Panc1 (cell line): ENCODE measurements at regions not wholly inside any gene's neighbourhood (a gene's known extent, or its start where the extent isn't known, plus 50 kb on each side); places are given as distances from the start of the nearest gene placed in this dataset.

Source experiments
- ATAC-seq: fragments of 200-7000 bp; cut with Tn5 transposase; 2 replicates; pipeline ENCODE4 v1.9.1; 2020; ENCODE audit warnings: mild to moderate bottlenecking, moderate library complexity
- BruUV-seq: library from RNA; stranded (reverse); fragments of 400-500 nt; replicated peaks from 2 replicates; lab custom pipeline; 2021; lab: Mats Ljungman, UMichigan
- CTCF ChIA-PET: fragments of 300-600 bp; sonication (Branson Sonifier 250); formaldehyde crosslinking; loops from one replicate; lab custom pipeline; 2022; ENCODE audit warnings: antibody characterized with exemption; lab: Charles Lee
- POLR2A ChIA-PET: fragments of 300-600 bp; sonication (Branson Sonifier 250); formaldehyde crosslinking; loops from one replicate; lab custom pipeline; 2022; ENCODE audit warnings: antibody characterized with exemption; lab: Charles Lee
- DNase-seq: peaks from one replicate; pipeline ENCODE4 v3.0.0-alpha.2; 2010; ENCODE audit warnings: low read depth, low spot score
- H3K27ac ChIP-seq: 2 replicates; pipeline ENCODE4 v1.5.1; 2011; ENCODE audit warnings: mild to moderate bottlenecking, low read length, inconsistent platforms
- H3K27me3 ChIP-seq: fragments of 200-500 bp; sonication (Bioruptor generic); 2 replicates; pipeline ENCODE4 v1.6.0; 2014; ENCODE audit warnings: low read length, inconsistent platforms; ENCODE audit not compliant: control insufficient read depth, insufficient read depth
- H3K36me3 ChIP-seq: fragments of 200-500 bp; sonication (Bioruptor generic); 2 replicates; pipeline ENCODE4 v1.5.1; 2014; ENCODE audit warnings: inconsistent platforms, mild to moderate bottlenecking, low read length, moderate library complexity; ENCODE audit not compliant: control insufficient read depth, insufficient read depth
- H3K4me1 ChIP-seq: 2 replicates; pipeline ENCODE4 v1.5.1; 2011; ENCODE audit warnings: inconsistent platforms, mild to moderate bottlenecking, low read length, moderate library complexity; ENCODE audit not compliant: control insufficient read depth, insufficient read depth
- H3K4me3 ChIP-seq, 2 experiments: 2 replicates each; pipeline ENCODE4 v1.5.1; 2011 to 2012; ENCODE audit warnings: low read depth in 2 of 2, low read length in 2 of 2, mild to moderate bottlenecking in 2 of 2, inconsistent platforms in 1 of 2, moderate library complexity in 1 of 2
- H3K9me3 ChIP-seq: fragments of 200-500 bp; sonication (Bioruptor generic); 2 replicates; pipeline ENCODE4 v1.5.1; 2014; ENCODE audit warnings: low read depth, mild to moderate bottlenecking, inconsistent platforms, low read length, moderate library complexity; ENCODE audit not compliant: control insufficient read depth, insufficient read depth
- CTCF ChIP-seq: fragments of 450-650 bp; IDR thresholded peaks from 2 replicates; pipeline ENCODE4 v1.5.1; 2017; ENCODE audit warnings: mild to moderate bottlenecking
- POLR2AphosphoS5 ChIP-seq: IDR thresholded peaks from 2 replicates; pipeline ENCODE4 v1.6.1; 2012; ENCODE audit warnings: mild to moderate bottlenecking, low read depth, low read length, moderate library complexity
- REST ChIP-seq, 2 experiments: IDR thresholded peaks; 2 replicates each; pipeline ENCODE4 v1.6.1; 2011 to 2012; ENCODE audit warnings: low read depth in 2 of 2, control low read depth in 1 of 2, low read length in 1 of 2, mild to moderate bottlenecking in 1 of 2, moderate library complexity in 1 of 2; ENCODE audit not compliant: insufficient read depth in 1 of 2
- SIN3A ChIP-seq: IDR thresholded peaks from 2 replicates; pipeline ENCODE4 v1.6.1; 2012; ENCODE audit warnings: low read depth, mild to moderate bottlenecking, low read length, moderate library complexity, borderline replicate concordance; ENCODE audit not compliant: insufficient read depth
- TCF7L2 ChIP-seq: IDR thresholded peaks from 2 replicates; pipeline ENCODE4 v1.6.1; 2011; ENCODE audit warnings: mild to moderate bottlenecking, low read depth, low read length, inconsistent platforms
- in situ Hi-C: cut with HindIII; loops from 2 replicates; pipeline ENCODE4 v1.10.0; 2016; ENCODE audit warnings: low sequenced_read_pairs, low pct_unique_long_range_greater_than_20kb
- intact Hi-C: fragments of 100-400 bp; cut with micrococcal nuclease; formaldehyde crosslinking; loops from one replicate; pipeline ENCODE4 v1.10.0; 2022; ENCODE audit not compliant: unreplicated experiment

- TF ChIP-seq CTCF = no peak
- no peak for TF ChIP-seq SIN3A
- no peak for TF ChIP-seq REST (IDR thresholded peaks at IDR 0.05; ENCODE audit: insufficient read depth in 1 of 2, low read depth in 2 of 2, low read length in 1 of 2)
- TF ChIP-seq TCF7L2 = no peak
- intact Hi-C loops = no loop called here
- H3K4me3 ChIP-seq = no peak overlapping the region
- no peaks in the 10 kb centered on the region for H3K36me3 ChIP-seq
- no peak overlapping the region for H3K27ac ChIP-seq
- POLR2A ChIA-PET = no interaction called here
- in situ Hi-C loops = no loop called here
- CTCF ChIA-PET = no interaction called here
- no TSS peak for BruUV-seq
- no peaks in the 10 kb centered on the region for H3K4me1 ChIP-seq
- no peaks in the 10 kb centered on the region for H3K9me3 ChIP-seq
- ATAC-seq = no peak
- DNase-seq = no peak
- no peaks in the 10 kb centered on the region for H3K27me3 ChIP-seq
Measured at GRCh38 chr3:18580268-18580667, 155.1 kb upstream of the SATB1 start.

GRCh38 chr3:18579661-18580060 lies 154.5 kb upstream of the SATB1 start:
- Histone ChIP-seq H3K27me3 (no peaks in the 10 kb centered on the region), H3K9me3 (no peaks in the 10 kb centered on the region), H3K36me3 (no peaks in the 10 kb centered on the region), H3K4me3 (no peak overlapping the region), H3K27ac (no peak overlapping the region), H3K4me1 (no peaks in the 10 kb centered on the region)
- TF ChIP-seq CTCF = no peak
- DNase-seq (no peak), ATAC-seq (no peak)
- no TSS peak for BruUV-seq
- POLR2A ChIA-PET = no interaction called here
- CTCF ChIA-PET = no interaction called here
- intact Hi-C loops (no loop called here), in situ Hi-C loops (no loop called here)

- no peak for ATAC-seq
- in situ Hi-C loops (no loop called here), intact Hi-C loops (no loop called here)
- Histone ChIP-seq H3K9me3 (no peaks in the 10 kb centered on the region), H3K27ac (no peak overlapping the region), H3K4me1 (no peaks in the 10 kb centered on the region), H3K36me3 (no peaks in the 10 kb centered on the region), H3K27me3 (no peaks in the 10 kb centered on the region), H3K4me3 (no peak overlapping the region)
- POLR2A ChIA-PET = no interaction called here
- CTCF ChIA-PET = no interaction called here
- TF ChIP-seq SIN3A (no peak), TCF7L2 (no peak), CTCF (no peak), POLR2AphosphoS5 (no peak), REST (IDR thresholded peaks at IDR 0.05; ENCODE audit: insufficient read depth in 1 of 2, low read depth in 2 of 2, low read length in 1 of 2) (no peak)
- no peak for DNase-seq
- BruUV-seq = no TSS peak
Measured at GRCh38 chr3:18575573-18575972, 150.4 kb upstream of the SATB1 start.
